ENCODE measurements at regions not wholly inside any gene's neighbourhood (a gene's known extent, or its start where the extent isn't known, plus 50 kb on each side); places are given as distances from the start of the nearest gene placed in this dataset.

DNA sequence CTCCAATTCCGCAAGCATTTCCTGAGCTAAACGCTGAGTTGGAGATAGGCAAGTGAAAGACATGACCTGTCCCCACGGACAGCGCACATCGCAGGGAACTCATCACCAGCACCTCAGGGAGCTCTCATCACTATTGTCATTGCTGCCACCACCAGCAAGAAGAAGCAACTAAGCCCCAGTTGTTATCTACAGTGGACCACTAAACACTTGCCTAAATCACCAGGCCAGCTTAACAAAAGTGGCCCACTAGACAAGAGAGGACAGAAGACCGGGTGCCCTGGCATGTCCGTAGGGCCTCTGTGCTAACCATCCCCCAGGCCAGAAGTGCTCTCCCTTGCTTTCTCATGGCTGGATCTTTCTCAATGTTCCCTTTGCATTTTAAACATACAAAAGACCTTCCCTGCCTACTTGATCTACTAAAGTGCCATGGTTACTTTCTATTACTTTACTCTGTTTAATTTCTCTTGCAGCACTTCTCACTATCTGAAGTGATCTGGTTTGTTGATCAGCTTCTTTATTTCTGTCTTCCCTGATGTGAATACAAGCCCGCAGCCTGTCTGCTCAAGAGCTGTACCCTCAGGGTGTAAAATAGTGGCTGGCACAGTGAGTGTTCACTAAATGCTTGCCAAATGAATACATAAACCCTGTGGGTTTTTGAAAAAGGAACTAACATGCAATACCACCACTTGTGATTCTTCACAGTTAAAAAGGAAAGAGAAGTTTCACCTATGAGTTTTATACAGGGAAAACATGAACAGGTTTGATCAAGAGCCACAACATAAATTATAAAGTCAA is 60.9 kb upstream of the RFLNA start (continued):
- TF ChIP-seq ZNF710 (CRISPR knock-in tag; IDR thresholded peaks at IDR 0.05; ENCODE audit: borderline replicate concordance) (no peak), CBFB (CRISPR knock-in tag; IDR thresholded peaks at IDR 0.05) (no peak), ZNF878 (CRISPR knock-in tag; IDR thresholded peaks at IDR 0.05) (no peak), CHCHD3 (CRISPR knock-in tag; IDR thresholded peaks at IDR 0.05) (no peak)
- TF ChIP-seq, protein P1, sequence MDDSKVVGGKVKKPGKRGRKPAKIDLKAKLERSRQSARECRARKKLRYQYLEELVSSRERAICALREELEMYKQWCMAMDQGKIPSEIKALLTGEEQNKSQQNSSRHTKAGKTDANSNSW (CRISPR knock-in tag; IDR thresholded peaks at IDR 0.05; ENCODE audit: borderline replicate concordance): no peak

DNA sequence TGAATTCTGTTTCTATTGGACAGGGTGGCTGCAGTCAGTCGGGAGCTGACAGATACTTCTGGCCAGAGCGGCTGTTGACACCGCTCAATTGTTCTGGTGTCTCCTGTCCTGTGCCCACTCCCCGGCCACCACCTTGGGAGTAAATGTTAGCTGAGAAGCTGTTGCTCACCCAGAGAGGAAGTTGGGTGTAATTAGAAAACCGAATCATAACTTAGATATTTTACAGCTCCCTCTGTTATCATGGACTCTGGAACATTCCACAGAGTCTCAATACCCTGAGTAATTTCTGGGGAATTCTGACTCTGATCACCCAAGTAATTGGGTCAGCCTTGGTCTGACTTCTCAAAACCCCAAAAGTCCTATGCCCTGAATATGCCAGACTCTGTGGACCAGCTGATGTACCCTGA is 58.3 kb upstream of the RFLNA start:
- ChIA-PET POLR2A (no interaction called here), CTCF (ENCODE audit: low intra/inter-chr PET ratio, low total read pairs) (no interaction called here)
- TF ChIP-seq ZNF75D (CRISPR knock-in tag; IDR thresholded peaks at IDR 0.05; ENCODE audit: borderline replicate concordance) (no peak), ZNF841 (CRISPR knock-in tag; IDR thresholded peaks at IDR 0.05; ENCODE audit: borderline replicate concordance) (no peak), GATAD1 (CRISPR knock-in tag; IDR thresholded peaks at IDR 0.05) (no peak), SP5 (CRISPR knock-in tag; IDR thresholded peaks at IDR 0.05; ENCODE audit: borderline replicate concordance, low read depth) (no peak), THAP7 (CRISPR knock-in tag; IDR thresholded peaks at IDR 0.05) (no peak), ZBTB7B (CRISPR knock-in tag; IDR thresholded peaks at IDR 0.05) (no peak), ZNF619 (CRISPR knock-in tag; IDR thresholded peaks at IDR 0.05) (no peak), KDM3A (CRISPR knock-in tag; IDR thresholded peaks at IDR 0.05; ENCODE audit: low read depth) (no peak), SMAD1 (CRISPR knock-in tag; IDR thresholded peaks at IDR 0.05; ENCODE audit: borderline replicate concordance, low read depth) (no peak)
- TF ChIP-seq, protein P2, sequence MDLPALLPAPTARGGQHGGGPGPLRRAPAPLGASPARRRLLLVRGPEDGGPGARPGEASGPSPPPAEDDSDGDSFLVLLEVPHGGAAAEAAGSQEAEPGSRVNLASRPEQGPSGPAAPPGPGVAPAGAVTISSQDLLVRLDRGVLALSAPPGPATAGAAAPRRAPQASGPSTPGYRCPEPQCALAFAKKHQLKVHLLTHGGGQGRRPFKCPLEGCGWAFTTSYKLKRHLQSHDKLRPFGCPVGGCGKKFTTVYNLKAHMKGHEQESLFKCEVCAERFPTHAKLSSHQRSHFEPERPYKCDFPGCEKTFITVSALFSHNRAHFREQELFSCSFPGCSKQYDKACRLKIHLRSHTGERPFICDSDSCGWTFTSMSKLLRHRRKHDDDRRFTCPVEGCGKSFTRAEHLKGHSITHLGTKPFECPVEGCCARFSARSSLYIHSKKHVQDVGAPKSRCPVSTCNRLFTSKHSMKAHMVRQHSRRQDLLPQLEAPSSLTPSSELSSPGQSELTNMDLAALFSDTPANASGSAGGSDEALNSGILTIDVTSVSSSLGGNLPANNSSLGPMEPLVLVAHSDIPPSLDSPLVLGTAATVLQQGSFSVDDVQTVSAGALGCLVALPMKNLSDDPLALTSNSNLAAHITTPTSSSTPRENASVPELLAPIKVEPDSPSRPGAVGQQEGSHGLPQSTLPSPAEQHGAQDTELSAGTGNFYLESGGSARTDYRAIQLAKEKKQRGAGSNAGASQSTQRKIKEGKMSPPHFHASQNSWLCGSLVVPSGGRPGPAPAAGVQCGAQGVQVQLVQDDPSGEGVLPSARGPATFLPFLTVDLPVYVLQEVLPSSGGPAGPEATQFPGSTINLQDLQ (CRISPR knock-in tag; IDR thresholded peaks at IDR 0.05): no peak
- TF ChIP-seq, protein P3, sequence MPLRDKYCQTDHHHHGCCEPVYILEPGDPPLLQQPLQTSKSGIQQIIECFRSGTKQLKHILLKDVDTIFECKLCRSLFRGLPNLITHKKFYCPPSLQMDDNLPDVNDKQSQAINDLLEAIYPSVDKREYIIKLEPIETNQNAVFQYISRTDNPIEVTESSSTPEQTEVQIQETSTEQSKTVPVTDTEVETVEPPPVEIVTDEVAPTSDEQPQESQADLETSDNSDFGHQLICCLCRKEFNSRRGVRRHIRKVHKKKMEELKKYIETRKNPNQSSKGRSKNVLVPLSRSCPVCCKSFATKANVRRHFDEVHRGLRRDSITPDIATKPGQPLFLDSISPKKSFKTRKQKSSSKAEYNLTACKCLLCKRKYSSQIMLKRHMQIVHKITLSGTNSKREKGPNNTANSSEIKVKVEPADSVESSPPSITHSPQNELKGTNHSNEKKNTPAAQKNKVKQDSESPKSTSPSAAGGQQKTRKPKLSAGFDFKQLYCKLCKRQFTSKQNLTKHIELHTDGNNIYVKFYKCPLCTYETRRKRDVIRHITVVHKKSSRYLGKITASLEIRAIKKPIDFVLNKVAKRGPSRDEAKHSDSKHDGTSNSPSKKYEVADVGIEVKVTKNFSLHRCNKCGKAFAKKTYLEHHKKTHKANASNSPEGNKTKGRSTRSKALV (CRISPR knock-in tag; IDR thresholded peaks at IDR 0.05): no peak
- no peaks in the 10 kb centered on the region for H3K79me2 ChIP-seq (ENCODE audit: insufficient read depth, low read length)
- H3K27me3 ChIP-seq (ENCODE audit: control insufficient read depth in 1 of 2, insufficient read depth in 2 of 2, low read length in 2 of 2): peaks cover 0 to 7% of the 10 kb centered on the region in 2 experiments; a peak in 1 of 5 replicates
- H4K20me1 ChIP-seq (ENCODE audit: insufficient read depth, low read length): no peaks in the 10 kb centered on the region
- intact Hi-C loops (cut with micrococcal nuclease; ENCODE audit: unreplicated experiment) (no loop called here), in situ Hi-C loops (cut with HindIII; ENCODE audit: extremely low pct_ligation_motif_present, low pct_unique_long_range_greater_than_20kb) (no loop called here)
- no peak for ATAC-seq
- H3K4me2 ChIP-seq (ENCODE audit: low read depth, low read length): no peak overlapping the region
- H3K36me3 ChIP-seq (replicated peaks in 1 of 2; ENCODE audit: control insufficient read depth in 1 of 2, insufficient read depth in 2 of 2, low read length in 2 of 2): no peaks in the 10 kb centered on the region
- no peak overlapping the region for H3K27ac ChIP-seq (ENCODE audit: extremely low read length, insufficient read depth, low read length)
- H3K4me3 ChIP-seq (replicated peaks in 1 of 3; ENCODE audit: insufficient read depth in 1 of 3, low read depth in 2 of 3, low read length in 3 of 3): no peak overlapping the region
- H2AFZ ChIP-seq (ENCODE audit: low read length): no peak overlapping the region
- no peaks in the 10 kb centered on the region for H3K9me3 ChIP-seq (ENCODE audit: low read length)
- 71% methylated on average over 5 of the region's 5 CpGs for WGBS (ENCODE audit: low lambda C conversion rate)
- H3K4me1 ChIP-seq (ENCODE audit: insufficient read depth, low read length): peaks cover 46% of the 10 kb centered on the region
- no TSS peak for BruUV-seq (replicated peaks)
- no peak for DNase-seq (ENCODE audit: low spot score)
- H3K9ac ChIP-seq (ENCODE audit: insufficient read depth, low read depth, low read length): no peak overlapping the region
- no peak for FAIRE-seq
